IPS-18a (cell line): ENCODE measurements at regions not wholly inside any gene's neighbourhood (a gene's known extent, or its start where the extent isn't known, plus 50 kb on each side); places are given as distances from the start of the nearest gene placed in this dataset.
A peak's percentile ranks its signal among the peaks of the same experiment; 100 is the strongest.
"Not testable (repeated sequence)": the region's sequence is repeated elsewhere in the genome, so short reads cannot be mapped to it uniquely, and the experiment has no call there.

Source experiments
- H3K27ac ChIP-seq: one replicate; pipeline ENCODE4 v1.5.1; 2013; ENCODE audit warnings: low read length
- H3K27me3 ChIP-seq: one replicate; pipeline ENCODE4 v1.6.1; 2013; ENCODE audit warnings: mild to moderate bottlenecking, low read length; ENCODE audit not compliant: control insufficient read depth, insufficient read depth
- H3K36me3 ChIP-seq: one replicate; pipeline ENCODE4 v1.6.1; 2013; ENCODE audit warnings: low read depth, low read length; ENCODE audit not compliant: control insufficient read depth
- H3K4me1 ChIP-seq: one replicate; pipeline ENCODE4 v1.6.1; 2013; ENCODE audit warnings: low read depth, low read length; ENCODE audit not compliant: control insufficient read depth
- H3K4me3 ChIP-seq: one replicate; pipeline ENCODE4 v1.5.1; 2013; ENCODE audit warnings: low read length
- H3K9ac ChIP-seq: one replicate; pipeline ENCODE4 v1.6.1; 2013; ENCODE audit warnings: mild to moderate bottlenecking, low read length, moderate library complexity
- H3K9me3 ChIP-seq: one replicate; pipeline ENCODE4 v1.6.1; 2013; ENCODE audit warnings: low read depth, low read length; ENCODE audit not compliant: control insufficient read depth

DNA sequence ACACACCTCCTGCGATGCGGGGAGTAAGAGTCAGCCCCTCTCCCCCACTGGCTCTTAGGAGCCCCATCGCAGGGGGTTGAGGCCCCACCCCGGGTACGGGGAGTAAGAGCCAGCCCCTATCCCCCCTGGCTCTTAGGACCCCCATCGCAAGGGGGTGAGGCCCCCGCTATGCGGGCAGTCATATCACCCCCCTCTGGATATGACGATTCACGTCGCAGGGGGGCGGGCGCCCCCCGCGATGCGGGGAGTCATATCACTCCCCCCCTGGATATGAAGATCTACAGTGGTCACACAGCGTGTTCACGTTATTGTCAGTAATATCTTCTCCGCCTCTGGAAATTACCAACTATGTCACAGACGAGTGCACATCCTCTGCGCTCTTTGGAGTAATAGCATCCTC, 61.1 kb downstream of the DEFB131A start:
- not testable (repeated sequence) for H3K4me1 ChIP-seq, H3K36me3 ChIP-seq

DNA sequence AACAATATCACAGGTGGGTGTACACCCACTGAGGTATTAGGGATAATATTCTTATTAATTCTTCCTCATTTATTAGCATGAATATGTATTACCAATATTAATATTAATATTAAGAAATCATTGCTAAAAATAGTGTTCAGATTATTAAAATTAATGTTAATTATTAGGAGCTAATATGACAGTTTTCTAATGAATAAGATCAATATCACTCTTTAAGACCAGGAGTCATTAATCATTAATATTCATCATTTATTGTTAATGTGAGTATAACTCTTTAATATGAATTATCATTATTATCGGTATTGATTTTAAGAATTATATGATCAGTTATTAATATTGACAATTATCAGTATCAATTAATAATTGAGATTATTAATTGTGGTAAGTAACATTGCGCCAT, 62.5 kb downstream of the DEFB131A start:
- not testable (repeated sequence) for H3K27me3 ChIP-seq, H3K36me3 ChIP-seq, H3K9me3 ChIP-seq, H3K27ac ChIP-seq, H3K9ac ChIP-seq, H3K4me1 ChIP-seq, H3K4me3 ChIP-seq

More for the DNA sequence above, 61.1 kb downstream of the DEFB131A start:
- H3K27me3 ChIP-seq, H3K4me3 ChIP-seq, H3K9me3 ChIP-seq, H3K9ac ChIP-seq, H3K27ac ChIP-seq: not testable (repeated sequence)

DNA sequence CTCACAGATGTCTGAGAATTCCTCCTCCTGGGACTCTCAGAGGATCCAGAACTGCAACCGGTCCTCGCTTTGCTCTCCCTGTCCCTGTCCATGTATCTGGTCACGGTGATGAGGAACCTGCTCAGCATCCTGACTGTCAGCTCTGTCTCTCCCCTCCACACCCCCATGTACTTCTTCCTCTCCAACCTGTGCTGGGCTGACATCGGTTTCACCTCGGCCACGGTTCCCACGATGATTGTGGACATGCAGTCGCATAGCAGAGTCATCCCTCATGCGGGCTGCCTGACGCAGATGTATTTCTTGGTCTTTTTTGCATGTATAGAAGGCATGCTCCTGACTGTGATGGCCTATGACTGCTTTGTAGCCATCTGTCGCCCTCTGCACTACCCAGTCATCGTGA, 68.7 kb downstream of the DEFB131A start:
- H3K27me3 ChIP-seq, H3K9ac ChIP-seq, H3K27ac ChIP-seq, H3K9me3 ChIP-seq, H3K4me3 ChIP-seq, H3K36me3 ChIP-seq, H3K4me1 ChIP-seq: not testable (repeated sequence)

DNA sequence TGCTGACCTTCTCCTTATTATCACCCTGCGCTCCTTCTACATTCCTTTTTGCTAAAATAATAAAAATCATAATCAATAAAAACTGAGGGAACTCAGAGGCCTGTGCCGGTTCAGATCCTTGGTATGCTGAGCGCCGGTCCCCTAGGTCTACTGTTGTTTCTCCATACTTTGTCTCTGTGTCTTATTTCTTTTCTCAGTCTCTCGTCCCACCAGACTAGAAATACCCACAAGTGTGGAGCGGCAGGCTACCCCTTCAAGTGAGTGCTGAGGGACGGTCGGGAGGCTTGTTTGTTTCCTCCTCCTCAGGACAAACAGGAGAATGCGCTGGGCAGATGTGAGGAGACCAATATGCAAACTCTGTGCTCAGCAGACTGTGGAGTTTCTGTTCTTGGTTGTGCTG, 75.4 kb downstream of the DEFB131A start:
- H3K27ac ChIP-seq, H3K9me3 ChIP-seq, H3K9ac ChIP-seq: not testable (repeated sequence)

DNA sequence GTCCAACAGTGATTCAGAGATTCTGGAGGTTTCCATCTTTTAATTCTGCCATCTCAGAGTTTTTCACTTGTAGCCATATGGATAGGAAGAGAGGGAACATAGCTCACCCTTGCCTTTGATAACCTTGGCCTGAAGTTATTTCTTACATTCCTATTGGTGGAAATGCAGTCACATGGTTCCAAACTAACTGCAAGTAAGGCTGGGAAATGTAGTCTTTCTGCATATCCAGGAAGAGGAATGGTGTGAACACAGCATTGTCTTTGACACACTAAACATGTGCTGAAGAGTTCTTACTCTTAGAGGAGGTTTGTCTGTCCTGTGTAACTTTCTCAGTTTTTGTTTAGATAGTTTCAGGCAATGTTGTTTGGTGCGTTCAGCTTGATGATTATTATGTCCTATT, 78.7 kb downstream of the DEFB131A start:
- H3K9me3 ChIP-seq, H3K27me3 ChIP-seq, H3K4me1 ChIP-seq: not testable (repeated sequence)

More for the DNA sequence above, 75.4 kb downstream of the DEFB131A start:
- not testable (repeated sequence) for H3K36me3 ChIP-seq, H3K27me3 ChIP-seq, H3K4me3 ChIP-seq, H3K4me1 ChIP-seq

DNA sequence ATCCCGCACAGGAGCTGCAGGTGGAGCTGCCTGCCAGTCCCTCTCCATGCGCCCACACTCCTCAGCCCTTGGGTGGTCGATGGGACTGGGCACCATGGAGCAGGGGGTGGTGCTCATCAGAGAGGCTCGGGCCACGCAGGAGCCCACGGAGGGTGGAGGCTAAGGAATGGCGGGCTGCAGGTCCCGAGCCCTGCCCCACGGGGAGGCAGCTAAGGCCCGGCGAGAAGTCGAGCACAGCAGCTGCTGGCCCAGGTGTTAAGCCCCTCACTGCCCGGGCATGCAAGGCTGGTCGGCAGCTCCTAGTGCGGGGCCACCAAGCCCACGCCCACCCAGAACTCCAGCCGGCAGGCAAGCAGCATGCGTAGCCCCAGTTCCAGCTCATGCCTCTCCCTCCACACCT, 80.2 kb downstream of the DEFB131A start:
- not testable (repeated sequence) for H3K27me3 ChIP-seq, H3K36me3 ChIP-seq, H3K4me1 ChIP-seq, H3K9me3 ChIP-seq, H3K27ac ChIP-seq, H3K9ac ChIP-seq, H3K4me3 ChIP-seq

More for the DNA sequence above, 78.7 kb downstream of the DEFB131A start:
- not testable (repeated sequence) for H3K36me3 ChIP-seq, H3K27ac ChIP-seq, H3K9ac ChIP-seq, H3K4me3 ChIP-seq

DNA sequence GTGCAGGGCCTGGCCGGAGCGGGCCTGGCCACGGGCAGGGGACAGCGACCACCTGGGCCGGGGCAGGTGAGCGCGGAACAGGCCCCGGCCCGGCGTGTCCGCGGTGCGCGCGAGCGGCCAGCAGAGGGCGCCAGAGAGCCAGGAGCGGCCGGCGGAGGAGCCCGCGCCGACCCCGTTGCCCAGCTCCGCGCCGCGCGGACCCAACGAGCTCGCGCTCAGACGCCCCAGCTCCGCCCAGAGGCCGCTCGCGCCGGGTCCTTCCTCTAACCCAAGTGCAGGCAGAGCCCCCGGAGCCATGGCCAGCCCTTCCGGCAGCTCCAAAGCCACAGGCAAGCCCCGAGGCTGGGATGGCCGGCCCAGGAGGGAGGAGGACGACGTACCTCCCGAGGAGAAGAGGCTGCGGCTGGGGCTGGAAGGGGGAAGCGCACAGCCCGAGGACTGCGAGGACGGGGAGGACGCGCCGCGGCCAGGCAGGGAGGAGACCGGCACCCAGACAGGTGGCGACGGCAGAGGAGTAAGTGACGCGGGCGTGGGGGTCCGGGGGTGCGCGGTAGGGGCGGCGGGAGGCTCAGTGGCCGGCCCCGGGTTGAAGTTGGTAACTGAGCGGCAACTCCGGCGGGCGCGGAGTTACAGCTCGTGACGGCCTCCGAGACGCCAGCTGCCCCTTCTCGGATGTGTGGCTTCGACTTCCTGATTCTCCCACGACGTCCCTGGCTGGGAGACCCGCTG, 88.1 kb downstream of the DEFB131A start:
- H3K27me3 ChIP-seq = peaks cover 12% of the 10 kb centered on the region
- not testable (repeated sequence) for H3K9me3 ChIP-seq, H3K4me1 ChIP-seq, H3K27ac ChIP-seq, H3K36me3 ChIP-seq
- peak overlapping the region; percentile 28 for H3K9ac ChIP-seq
- H3K4me3 ChIP-seq = peak overlapping the region; percentile 60

DNA sequence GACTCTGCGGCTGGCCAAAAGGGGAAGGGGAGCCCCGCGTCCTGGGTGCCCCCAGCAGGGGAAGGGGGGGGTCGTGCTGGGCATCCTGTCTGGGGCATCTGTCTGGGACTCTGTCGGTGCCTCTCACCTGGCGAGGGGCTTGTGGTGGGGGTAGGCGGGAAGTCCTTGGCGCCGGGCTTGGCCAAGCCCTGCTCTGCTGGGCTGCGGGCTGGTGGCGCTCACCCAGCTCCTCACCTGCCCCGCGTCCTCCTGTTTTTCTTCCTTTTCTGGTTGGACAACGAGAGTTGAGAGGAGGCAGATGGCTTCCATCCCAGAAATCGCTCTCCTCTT, 88.6 kb downstream of the DEFB131A start:
- not testable (repeated sequence) for H3K9ac ChIP-seq, H3K36me3 ChIP-seq, H3K9me3 ChIP-seq, H3K4me1 ChIP-seq, H3K27ac ChIP-seq
- H3K4me3 ChIP-seq = peak overlapping the region; percentile 60
- peaks cover 12% of the 10 kb centered on the region for H3K27me3 ChIP-seq

DNA sequence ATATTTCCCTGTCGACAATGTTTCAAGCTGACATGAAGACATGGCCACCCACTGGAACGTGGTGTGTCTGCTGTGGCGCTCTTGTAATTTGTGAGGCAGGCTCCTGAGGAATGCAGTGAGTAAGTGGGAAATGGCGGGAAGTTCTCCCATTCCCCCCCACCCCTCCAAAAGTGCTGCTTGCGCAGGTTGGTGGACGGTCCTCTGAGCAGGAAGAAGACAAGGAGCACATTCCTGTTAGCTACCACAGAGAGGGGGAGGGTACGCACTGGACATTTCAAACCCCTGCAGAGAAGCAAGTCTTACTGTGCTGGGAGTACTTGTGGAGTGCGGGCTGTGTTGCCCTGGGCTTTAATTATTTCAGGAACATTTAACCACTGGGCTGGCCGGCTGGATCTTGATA, 92.9 kb downstream of the DEFB131A start:
- not testable (repeated sequence) for H3K9ac ChIP-seq, H3K9me3 ChIP-seq, H3K4me3 ChIP-seq, H3K27ac ChIP-seq, H3K4me1 ChIP-seq, H3K36me3 ChIP-seq
- peaks cover 12% of the 10 kb centered on the region for H3K27me3 ChIP-seq

DNA sequence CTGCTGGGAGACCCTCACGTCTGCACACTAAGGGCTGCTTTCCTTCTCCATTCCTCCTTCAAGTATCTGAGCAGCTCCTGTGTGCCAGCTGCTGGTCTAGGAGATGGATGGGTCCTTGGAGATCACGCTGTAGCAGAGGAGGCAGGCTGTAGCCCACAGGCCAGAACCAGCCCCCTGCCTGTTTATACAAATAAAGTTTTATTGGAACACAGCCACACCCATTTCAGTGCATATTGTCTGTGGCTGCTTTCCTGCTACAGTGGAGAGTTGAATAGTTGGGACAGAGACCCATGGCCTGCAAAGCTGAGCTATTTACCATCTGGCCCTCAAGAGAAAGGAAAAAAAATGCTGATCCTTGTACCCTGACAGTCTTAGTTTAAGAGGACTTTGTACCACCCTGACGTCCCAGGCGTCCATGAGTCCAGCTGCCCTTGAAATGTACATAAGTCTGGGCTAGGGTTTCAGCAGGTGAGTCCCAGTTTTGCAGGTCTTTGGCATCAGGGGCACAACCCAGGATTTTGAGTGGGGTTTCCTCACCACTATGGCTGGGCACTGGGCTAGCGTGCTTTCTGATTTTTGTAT, 95.8 kb downstream of the DEFB131A start:
- H3K27me3 ChIP-seq, H3K36me3 ChIP-seq, H3K9me3 ChIP-seq, H3K4me3 ChIP-seq, H3K9ac ChIP-seq, H3K4me1 ChIP-seq, H3K27ac ChIP-seq: not testable (repeated sequence)

DNA sequence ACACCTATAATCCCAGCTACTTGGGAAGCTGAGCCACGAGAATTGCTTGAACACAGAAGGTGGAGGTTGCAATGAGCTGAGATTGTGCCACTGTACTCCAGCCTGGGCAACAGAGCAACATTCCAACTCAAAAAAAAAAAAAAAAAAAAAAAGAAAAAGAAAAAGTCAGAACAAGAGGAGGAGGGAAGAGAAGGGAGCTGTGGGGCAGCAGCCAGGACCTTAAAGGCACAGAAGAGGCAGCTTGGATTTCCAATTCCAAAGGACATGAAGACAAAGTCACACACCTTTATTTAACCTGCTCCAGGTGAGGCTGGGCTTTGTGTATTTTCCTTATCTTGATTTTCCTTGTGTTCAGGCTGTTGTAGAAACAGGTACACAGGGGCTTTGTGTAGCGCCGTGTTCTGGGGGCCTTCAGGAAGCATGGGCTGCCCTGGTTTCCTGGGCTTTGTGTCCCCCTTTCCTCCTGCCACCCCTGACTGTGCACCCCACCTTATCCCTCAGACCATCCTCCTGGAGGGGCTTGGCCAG, 97.2 kb downstream of the DEFB131A start:
- H3K27me3 ChIP-seq, H3K4me3 ChIP-seq, H3K27ac ChIP-seq, H3K9me3 ChIP-seq, H3K4me1 ChIP-seq, H3K9ac ChIP-seq, H3K36me3 ChIP-seq: not testable (repeated sequence)

DNA sequence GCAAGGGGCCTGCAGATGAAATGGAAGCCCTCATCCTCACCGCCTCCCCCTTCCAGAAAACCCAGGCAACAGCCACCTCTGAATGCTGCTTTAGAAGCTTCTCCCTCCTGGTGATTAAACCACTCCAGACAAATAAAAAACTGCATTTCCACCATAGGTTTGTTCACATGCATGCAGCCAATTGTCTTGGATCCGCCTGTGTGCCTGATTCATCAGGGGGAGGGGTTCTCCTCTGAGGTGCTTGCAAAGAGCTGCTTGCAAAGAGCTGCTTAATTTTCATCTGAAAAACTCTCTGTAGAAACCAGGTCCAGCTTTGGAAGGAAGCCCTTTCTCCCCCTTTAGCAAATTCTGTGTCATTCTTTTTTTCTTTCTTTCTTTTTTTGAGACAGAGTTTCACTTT, 100.6 kb downstream of the DEFB131A start:
- H3K4me3 ChIP-seq, H3K27me3 ChIP-seq, H3K27ac ChIP-seq, H3K36me3 ChIP-seq, H3K9me3 ChIP-seq, H3K9ac ChIP-seq, H3K4me1 ChIP-seq: not testable (repeated sequence)
